ENCODE measurements at regions not wholly inside any gene's neighbourhood (a gene's known extent, or its start where the extent isn't known, plus 50 kb on each side); places are given as distances from the start of the nearest gene placed in this dataset.

GRCh38 chr2:240376739-240377138, 58.7 kb upstream of the GPC1 start:
- Histone ChIP-seq H3K4me2 (ENCODE audit: low read length) (no peak overlapping the region), H2BK5ac (ENCODE audit: low read depth, low read length, poor library complexity) (no peak overlapping the region), H3K18ac (ENCODE audit: low read length) (no peak overlapping the region), H4K12ac (ENCODE audit: low read depth, low read length) (no peak overlapping the region), H3K27me3 (ENCODE audit: insufficient read depth, low read length) (no peaks in the 10 kb centered on the region), H3K4me3 (ENCODE audit: low read depth, low read length) (no peak overlapping the region), H4K91ac (ENCODE audit: low read depth, low read length) (no peak overlapping the region), H3K23ac (ENCODE audit: low read length) (no peak overlapping the region), H2BK120ac (ENCODE audit: insufficient read depth, low read length, poor library complexity) (no peak overlapping the region), H2BK12ac (ENCODE audit: low read length) (no peak overlapping the region), H3K4ac (ENCODE audit: low read depth, low read length) (no peak overlapping the region), H3K27ac (ENCODE audit: low read depth, low read length) (no peak overlapping the region), H3K36me3 (ENCODE audit: control insufficient read depth in 1 of 2, insufficient read depth in 2 of 2, low read length in 2 of 2) (no peaks in the 10 kb centered on the region), H2AFZ (ENCODE audit: insufficient read depth, low read length, poor library complexity) (no peak overlapping the region), H3K14ac (ENCODE audit: low read length) (no peak overlapping the region), H3K79me1 (ENCODE audit: low read length) (peaks cover 6% of the 10 kb centered on the region), H3K9me3 (ENCODE audit: insufficient read depth, low read depth, low read length) (no peaks in the 10 kb centered on the region), H2AK5ac (ENCODE audit: low read length) (no peak overlapping the region), H3K9ac (ENCODE audit: low read length) (no peak overlapping the region), H3K79me2 (ENCODE audit: control insufficient read depth, insufficient read depth, low read length, poor library complexity) (no peaks in the 10 kb centered on the region), H4K8ac (ENCODE audit: low read depth, low read length) (no peak overlapping the region), H3K4me1 (ENCODE audit: control insufficient read depth in 1 of 2, insufficient read depth in 2 of 2, low read length in 2 of 2) (peaks cover 10 to 17% of the 10 kb centered on the region in 2 experiments)
- WGBS (ENCODE audit: extremely low coverage, insufficient coverage, insufficient read length) = no CpG with 5 or more reads among the region's 12 CpGs
- no peak for DNase-seq

GRCh38 chr2:240377366-240377765, 58.1 kb upstream of the GPC1 start:
- Histone ChIP-seq H2BK120ac (ENCODE audit: insufficient read depth, low read length, poor library complexity) (no peak overlapping the region), H3K18ac (ENCODE audit: low read length) (no peak overlapping the region), H2AFZ (ENCODE audit: insufficient read depth, low read length, poor library complexity) (no peak overlapping the region), H2BK5ac (ENCODE audit: low read depth, low read length, poor library complexity) (no peak overlapping the region), H3K4me3 (ENCODE audit: low read depth, low read length) (no peak overlapping the region), H2BK12ac (ENCODE audit: low read length) (no peak overlapping the region), H3K4me2 (ENCODE audit: low read length) (no peak overlapping the region), H3K4ac (ENCODE audit: low read depth, low read length) (no peak overlapping the region), H3K23ac (ENCODE audit: low read length) (no peak overlapping the region), H3K4me1 (ENCODE audit: control insufficient read depth in 1 of 2, insufficient read depth in 2 of 2, low read length in 2 of 2) (peaks cover 10 to 16% of the 10 kb centered on the region in 2 experiments), H3K14ac (ENCODE audit: low read length) (no peak overlapping the region), H3K36me3 (ENCODE audit: control insufficient read depth in 1 of 2, insufficient read depth in 2 of 2, low read length in 2 of 2) (no peaks in the 10 kb centered on the region), H2AK5ac (ENCODE audit: low read length) (no peak overlapping the region), H4K12ac (ENCODE audit: low read depth, low read length) (no peak overlapping the region), H3K9me3 (ENCODE audit: insufficient read depth, low read depth, low read length) (no peaks in the 10 kb centered on the region), H3K79me1 (ENCODE audit: low read length) (peaks cover 6% of the 10 kb centered on the region), H3K79me2 (ENCODE audit: control insufficient read depth, insufficient read depth, low read length, poor library complexity) (no peaks in the 10 kb centered on the region), H4K8ac (ENCODE audit: low read depth, low read length) (no peak overlapping the region), H3K27ac (ENCODE audit: low read depth, low read length) (no peak overlapping the region), H4K91ac (ENCODE audit: low read depth, low read length) (no peak overlapping the region), H3K9ac (ENCODE audit: low read length) (no peak overlapping the region), H3K27me3 (ENCODE audit: insufficient read depth, low read length) (no peaks in the 10 kb centered on the region)
- DNase-seq = no peak
- WGBS (ENCODE audit: extremely low coverage, insufficient coverage, insufficient read length) = no CpG with 5 or more reads among the region's 10 CpGs

GRCh38 chr2:240379089-240379636, 56.3 kb upstream of the GPC1 start:
- Histone ChIP-seq H4K12ac (ENCODE audit: low read depth, low read length) (no peak overlapping the region), H2BK120ac (ENCODE audit: insufficient read depth, low read length, poor library complexity) (no peak overlapping the region), H3K27me3 (ENCODE audit: insufficient read depth, low read length) (no peaks in the 10 kb centered on the region), H3K23ac (ENCODE audit: low read length) (no peak overlapping the region), H2BK5ac (ENCODE audit: low read depth, low read length, poor library complexity) (no peak overlapping the region), H3K18ac (ENCODE audit: low read length) (no peak overlapping the region), H4K8ac (ENCODE audit: low read depth, low read length) (no peak overlapping the region), H3K4me1 (ENCODE audit: control insufficient read depth in 1 of 2, insufficient read depth in 2 of 2, low read length in 2 of 2) (peaks cover 4 to 6% of the 10 kb centered on the region in 2 experiments), H3K14ac (ENCODE audit: low read length) (no peak overlapping the region), H3K9ac (ENCODE audit: low read length) (no peak overlapping the region), H3K9me3 (ENCODE audit: insufficient read depth, low read depth, low read length) (no peaks in the 10 kb centered on the region), H2BK12ac (ENCODE audit: low read length) (no peak overlapping the region), H3K79me1 (ENCODE audit: low read length) (peaks cover 2% of the 10 kb centered on the region), H3K4me3 (ENCODE audit: low read depth, low read length) (no peak overlapping the region), H2AFZ (ENCODE audit: insufficient read depth, low read length, poor library complexity) (no peak overlapping the region), H3K4me2 (ENCODE audit: low read length) (no peak overlapping the region), H3K27ac (ENCODE audit: low read depth, low read length) (no peak overlapping the region), H4K91ac (ENCODE audit: low read depth, low read length) (no peak overlapping the region), H2AK5ac (ENCODE audit: low read length) (no peak overlapping the region), H3K4ac (ENCODE audit: low read depth, low read length) (no peak overlapping the region), H3K79me2 (ENCODE audit: control insufficient read depth, insufficient read depth, low read length, poor library complexity) (no peaks in the 10 kb centered on the region), H3K36me3 (ENCODE audit: control insufficient read depth in 1 of 2, insufficient read depth in 2 of 2, low read length in 2 of 2) (no peaks in the 10 kb centered on the region)
- WGBS (ENCODE audit: extremely low coverage, insufficient coverage, insufficient read length) = no CpG with 5 or more reads among the region's 9 CpGs
- DNase-seq = no peak

GRCh38 chr2:240383099-240383758, 52.2 kb upstream of the GPC1 start:
- no peak overlapping the region for H3K4me2 ChIP-seq (ENCODE audit: low read length)
- no peaks in the 10 kb centered on the region for H3K36me3 ChIP-seq (ENCODE audit: control insufficient read depth in 1 of 2, insufficient read depth in 2 of 2, low read length in 2 of 2)
- no peak overlapping the region for H2BK120ac ChIP-seq (ENCODE audit: insufficient read depth, low read length, poor library complexity)

More at GRCh38 chr2:240383099-240383758, 52.2 kb upstream of the GPC1 start:
- no peak for DNase-seq
- Histone ChIP-seq H3K27ac (ENCODE audit: low read depth, low read length) (no peak overlapping the region), H3K4me3 (ENCODE audit: low read depth, low read length) (no peak overlapping the region), H3K9ac (ENCODE audit: low read length) (no peak overlapping the region), H2BK12ac (ENCODE audit: low read length) (no peak overlapping the region), H2AFZ (ENCODE audit: insufficient read depth, low read length, poor library complexity) (no peak overlapping the region), H3K79me2 (ENCODE audit: control insufficient read depth, insufficient read depth, low read length, poor library complexity) (no peaks in the 10 kb centered on the region), H3K18ac (ENCODE audit: low read length) (no peak overlapping the region), H3K14ac (ENCODE audit: low read length) (no peak overlapping the region), H3K23ac (ENCODE audit: low read length) (no peak overlapping the region), H2BK5ac (ENCODE audit: low read depth, low read length, poor library complexity) (no peak overlapping the region), H3K9me3 (ENCODE audit: insufficient read depth, low read depth, low read length) (no peaks in the 10 kb centered on the region), H4K8ac (ENCODE audit: low read depth, low read length) (no peak overlapping the region), H2AK5ac (ENCODE audit: low read length) (no peak overlapping the region), H4K91ac (ENCODE audit: low read depth, low read length) (no peak overlapping the region), H3K4me1 (ENCODE audit: control insufficient read depth in 1 of 2, insufficient read depth in 2 of 2, low read length in 2 of 2) (no peaks in the 10 kb centered on the region), H3K79me1 (ENCODE audit: low read length) (no peaks in the 10 kb centered on the region), H3K27me3 (ENCODE audit: insufficient read depth, low read length) (no peaks in the 10 kb centered on the region), H3K4ac (ENCODE audit: low read depth, low read length) (no peak overlapping the region), H4K12ac (ENCODE audit: low read depth, low read length) (no peak overlapping the region)
- WGBS (ENCODE audit: extremely low coverage, insufficient coverage, insufficient read length) = no CpG with 5 or more reads among the region's 17 CpGs
